HL-60 (cell line): ENCODE measurements at regions not wholly inside any gene's neighbourhood (a gene's known extent, or its start where the extent isn't known, plus 50 kb on each side); places are given as distances from the start of the nearest gene placed in this dataset.

Experiments used
- DNase-seq, 2 experiments: peaks; one replicate each; pipeline ENCODE4 v3.0.0-alpha.2; 2010 to 2020; ENCODE audit warnings: low read depth in 1 of 2, low spot score in 1 of 2
- H3K27ac ChIP-seq: fragments of 250-450 bp; sonication (Bioruptor Pico); replicated peaks from 2 replicates; pipeline ENCODE4 v1.5.1; 2020; ENCODE audit warnings: mild to moderate bottlenecking, moderate library complexity
- H3K27me3 ChIP-seq: fragments of 250-450 bp; sonication (Bioruptor Pico); 2 replicates; pipeline ENCODE4 v1.5.1; 2021; ENCODE audit warnings: mild to moderate bottlenecking, moderate library complexity; ENCODE audit not compliant: insufficient read depth, poor library complexity, severe bottlenecking
- H3K4me3 ChIP-seq: replicated peaks from 2 replicates; pipeline ENCODE4 v1.5.1; 2011; ENCODE audit warnings: mild to moderate bottlenecking, control low read depth, low read length; ENCODE audit not compliant: insufficient read depth
- CTCF ChIP-seq: IDR thresholded peaks from one replicate; pipeline ENCODE4 v1.5.1; 2011; ENCODE audit warnings: low read length, control low read depth, inconsistent platforms; ENCODE audit not compliant: insufficient read depth
- GABPA ChIP-seq: IDR thresholded peaks from 2 replicates; pipeline ENCODE4 v1.6.1; 2012; ENCODE audit warnings: low read depth
- POLR2AphosphoS5 ChIP-seq: IDR thresholded peaks from 2 replicates; pipeline ENCODE4 v1.6.1; 2012; ENCODE audit warnings: low read depth
- REST ChIP-seq: IDR thresholded peaks from 2 replicates; pipeline ENCODE4 v1.6.1; 2012; ENCODE audit warnings: low read depth; ENCODE audit not compliant: insufficient replicate concordance
- SPI1 ChIP-seq: IDR thresholded peaks from 2 replicates; pipeline ENCODE4 v1.6.1; 2012; ENCODE audit warnings: low read depth, mild to moderate bottlenecking, borderline replicate concordance

- H3K4me3 ChIP-seq = no peak overlapping the region
- no peak for TF ChIP-seq GABPA
- no peak for TF ChIP-seq CTCF
- no peak for TF ChIP-seq POLR2AphosphoS5
- TF ChIP-seq SPI1 = no peak
- no peak for TF ChIP-seq REST
- DNase-seq = no peak
- H3K27me3 ChIP-seq = no peaks in the 10 kb centered on the region
- no peak overlapping the region for H3K27ac ChIP-seq
Measured at GRCh38 chr10:60465801-60466200, 76.1 kb upstream of the ANK3 start.

GRCh38 chr10:60464659-60465058 is 75.0 kb upstream of the ANK3 start:
- no peak for DNase-seq
- no peak overlapping the region for H3K4me3 ChIP-seq
- no peak overlapping the region for H3K27ac ChIP-seq
- no peaks in the 10 kb centered on the region for H3K27me3 ChIP-seq
- no peak for TF ChIP-seq POLR2AphosphoS5
- no peak for TF ChIP-seq GABPA
- no peak for TF ChIP-seq REST
- no peak for TF ChIP-seq SPI1
- no peak for TF ChIP-seq CTCF

- no peak for TF ChIP-seq POLR2AphosphoS5
- no peak for TF ChIP-seq REST
- no peak for TF ChIP-seq GABPA
- no peak for TF ChIP-seq SPI1
- no peak for TF ChIP-seq CTCF
- no peak overlapping the region for H3K27ac ChIP-seq
- no peak overlapping the region for H3K4me3 ChIP-seq
- no peaks in the 10 kb centered on the region for H3K27me3 ChIP-seq
- no peak for DNase-seq
Measured at GRCh38 chr10:60463746-60464145, 74.1 kb upstream of the ANK3 start.
